ENCODE measurements at regions not wholly inside any gene's neighbourhood (a gene's known extent, or its start where the extent isn't known, plus 50 kb on each side); places are given as distances from the start of the nearest gene placed in this dataset.

GRCh38 chr2:204492417-204492816 is 52.9 kb upstream of the PARD3B start:
- no peak for DNase-seq (ENCODE audit: low spot score)
- no peak overlapping the region for H3K27ac ChIP-seq
- H3K4me3 ChIP-seq: no peak overlapping the region
- no peak for TF ChIP-seq CTCF (IDR thresholded peaks at IDR 0.05)

GRCh38 chr2:204494681-204495080 is 50.6 kb upstream of the PARD3B start:
- Histone ChIP-seq H3K27ac (no peak overlapping the region), H3K4me3 (no peak overlapping the region)
- DNase-seq (ENCODE audit: low spot score): no peak
- TF ChIP-seq CTCF (IDR thresholded peaks at IDR 0.05): no peak

- TF ChIP-seq CTCF (IDR thresholded peaks at IDR 0.05): no peak
These were observed 49.9 kb upstream of the PARD3B start for GRCh38 chr2:204495381-204495780.

More at GRCh38 chr2:204495381-204495780, 49.9 kb upstream of the PARD3B start:
- DNase-seq (ENCODE audit: low spot score): no peak
- Histone ChIP-seq H3K4me3 (no peak overlapping the region), H3K27ac (no peak overlapping the region)
